ENCODE measurements at regions not wholly inside any gene's neighbourhood (a gene's known extent, or its start where the extent isn't known, plus 50 kb on each side); places are given as distances from the start of the nearest gene placed in this dataset.

DNA sequence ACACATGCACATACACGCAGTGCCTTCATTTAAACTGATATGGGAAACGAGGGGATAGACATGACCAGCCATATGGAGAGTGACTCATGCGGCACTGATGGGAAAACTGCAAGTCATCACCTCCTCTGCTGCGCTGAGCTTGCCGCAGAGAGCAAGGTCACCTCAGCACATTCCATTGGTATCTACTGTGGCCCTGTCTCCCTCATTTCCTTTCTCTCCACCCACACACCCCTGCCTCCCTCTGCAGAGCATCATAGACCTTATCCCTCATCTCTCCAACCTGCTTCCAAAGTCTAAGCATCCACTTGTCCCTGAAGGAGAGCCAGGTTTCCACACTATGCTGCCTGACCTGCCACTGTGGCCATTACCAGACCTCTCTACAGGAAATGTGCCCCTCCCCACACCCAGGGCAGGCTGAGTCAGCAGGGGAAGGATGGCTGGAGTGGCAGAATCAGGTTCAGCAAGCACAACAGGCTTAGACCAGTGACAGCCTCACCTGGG is 116.9 kb upstream of the SNX19 start:
- Mint-ChIP-seq H3K4me3 (no peak overlapping the region), H3K4me1 (no peaks in the 10 kb centered on the region), H3K27me3 (no peaks in the 10 kb centered on the region), H3K27ac (no peak overlapping the region), H3K36me3 (ENCODE audit: low read depth) (no peaks in the 10 kb centered on the region), H3K9me3 (no peaks in the 10 kb centered on the region)
- DNase-seq (no peak), ATAC-seq (no peak)

DNA sequence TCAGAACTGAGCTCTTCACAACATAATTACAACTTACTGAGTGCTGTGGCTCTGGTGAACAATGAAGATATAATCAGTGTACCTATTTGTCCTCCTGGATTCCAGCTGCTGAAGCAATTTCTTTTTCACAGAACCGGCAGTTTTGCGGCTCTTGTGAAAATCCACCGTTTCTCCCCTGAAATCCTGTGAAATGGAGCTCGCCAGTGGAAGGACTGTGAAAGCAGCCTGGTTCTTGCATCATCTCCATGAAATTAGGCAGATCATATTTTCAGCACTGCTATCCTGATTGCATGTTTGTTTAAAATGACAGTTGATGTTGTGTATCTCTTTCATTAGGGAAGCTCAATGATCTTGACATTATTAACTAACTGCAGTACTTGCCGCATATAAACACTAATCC is 120.2 kb upstream of the SNX19 start:
- Mint-ChIP-seq H3K4me3 (no peak overlapping the region), H3K36me3 (ENCODE audit: low read depth) (no peaks in the 10 kb centered on the region), H3K27ac (no peak overlapping the region), H3K27me3 (peaks cover 3% of the 10 kb centered on the region), H3K4me1 (no peaks in the 10 kb centered on the region), H3K9me3 (no peaks in the 10 kb centered on the region)
- DNase-seq (no peak), ATAC-seq (no peak)

DNA sequence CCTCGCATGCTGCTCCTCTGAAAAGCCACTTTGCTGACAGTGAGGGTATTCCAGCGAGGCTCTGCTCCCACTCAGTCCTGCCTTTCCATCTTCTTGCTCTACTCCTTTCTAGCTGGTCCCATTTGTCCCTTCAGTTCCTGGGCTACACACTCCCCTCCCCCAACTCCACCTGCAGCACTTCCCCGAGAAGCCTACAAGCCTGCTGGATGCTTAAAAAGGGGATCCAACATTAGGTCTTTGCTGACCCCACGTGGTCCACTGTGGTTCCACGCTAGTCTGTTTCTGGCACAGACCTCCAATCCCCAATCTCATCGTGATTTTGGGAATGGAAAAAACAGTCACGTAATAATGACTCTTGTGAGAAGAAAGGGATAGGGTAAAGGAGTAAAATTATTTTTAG is 121.6 kb upstream of the SNX19 start:
- DNase-seq (no peak), ATAC-seq (no peak)
- H3K36me3 Mint-ChIP-seq (ENCODE audit: low read depth), result no peaks in the 10 kb centered on the region
- peaks cover 3% of the 10 kb centered on the region for H3K27me3 Mint-ChIP-seq
- no peak overlapping the region for H3K27ac Mint-ChIP-seq
- no peak overlapping the region for H3K4me3 Mint-ChIP-seq
- no peaks in the 10 kb centered on the region for H3K9me3 Mint-ChIP-seq
- H3K4me1 Mint-ChIP-seq, result no peaks in the 10 kb centered on the region

DNA sequence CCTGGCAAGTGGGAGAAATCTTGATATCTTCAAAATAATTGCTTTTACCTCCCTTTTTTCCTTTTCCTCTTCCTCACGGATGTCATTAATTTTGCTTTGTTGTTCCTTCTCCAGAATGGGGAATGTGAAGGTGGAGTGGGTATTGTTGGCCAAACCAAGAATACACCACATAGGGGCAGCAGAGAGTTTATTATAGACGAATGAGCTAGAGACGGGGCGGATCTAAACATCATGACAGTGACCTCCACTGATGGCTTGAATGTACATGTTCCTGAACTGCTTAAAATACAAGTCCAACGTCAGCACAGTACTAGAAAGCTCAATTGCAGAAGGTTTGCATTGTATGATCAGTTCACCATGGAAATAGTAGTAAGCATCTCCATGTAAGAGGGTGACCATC is 122.3 kb upstream of the SNX19 start:
- Mint-ChIP-seq H3K4me1 (no peaks in the 10 kb centered on the region), H3K27me3 (peaks cover 3% of the 10 kb centered on the region), H3K9me3 (no peaks in the 10 kb centered on the region), H3K36me3 (ENCODE audit: low read depth) (no peaks in the 10 kb centered on the region), H3K27ac (no peak overlapping the region), H3K4me3 (no peak overlapping the region)
- DNase-seq, result no peak
- ATAC-seq, result no peak

DNA sequence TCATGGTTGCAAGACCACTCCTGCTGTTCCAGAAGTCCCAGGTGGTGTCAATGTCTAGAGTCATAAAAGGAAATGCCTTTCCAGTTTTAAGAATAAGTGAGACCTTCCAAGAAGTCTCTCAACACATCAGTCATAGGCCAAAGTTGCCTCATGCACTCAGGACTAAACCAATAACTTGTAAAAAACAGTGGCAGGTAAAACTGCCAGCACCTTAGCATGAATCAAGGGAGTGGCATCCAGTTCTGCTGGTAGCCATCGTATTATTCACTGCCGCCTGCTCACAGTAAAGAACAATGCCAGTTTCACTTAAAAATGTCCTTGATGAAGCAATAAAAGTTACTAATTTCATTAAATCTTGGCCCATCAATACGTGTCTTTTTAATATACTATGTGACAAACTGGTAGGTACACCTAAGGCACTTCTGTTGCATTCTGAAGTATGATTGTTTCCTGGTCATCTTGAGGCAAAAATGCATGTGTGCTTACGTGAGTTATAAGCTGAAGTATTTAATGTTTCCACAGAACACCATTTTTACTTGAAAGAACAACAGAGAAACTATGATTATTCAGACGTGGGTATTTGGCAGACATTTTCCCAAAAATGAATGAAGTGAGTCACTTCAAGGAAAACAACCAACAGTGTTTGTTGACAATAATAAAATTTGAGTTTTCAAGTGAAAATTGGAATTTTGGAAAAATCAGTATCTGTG is 125.2 kb upstream of the SNX19 start:
- peaks cover 3% of the 10 kb centered on the region for H3K27me3 Mint-ChIP-seq
- H3K4me1 Mint-ChIP-seq, result no peaks in the 10 kb centered on the region
- no peak for ATAC-seq
- DNase-seq, result no peak
- H3K36me3 Mint-ChIP-seq (ENCODE audit: low read depth), result no peaks in the 10 kb centered on the region
- H3K4me3 Mint-ChIP-seq, result no peak overlapping the region
- H3K9me3 Mint-ChIP-seq, result no peaks in the 10 kb centered on the region
- no peak overlapping the region for H3K27ac Mint-ChIP-seq

DNA sequence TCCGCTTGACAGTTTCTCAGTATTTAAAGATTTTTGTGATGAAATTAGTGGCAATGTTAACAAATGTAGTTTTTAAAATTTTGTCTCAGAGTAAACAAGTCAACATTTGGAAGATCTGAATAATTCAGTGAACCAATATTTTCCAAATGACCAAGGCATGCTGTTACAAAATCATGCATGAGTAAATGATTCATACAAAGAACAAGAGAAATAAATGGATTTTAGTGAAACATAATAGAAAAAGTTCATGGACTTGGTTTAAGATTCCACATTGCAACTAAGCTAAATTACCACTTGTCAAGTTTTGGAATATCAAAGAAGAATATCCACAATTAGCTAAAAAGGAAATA is 125.7 kb upstream of the SNX19 start:
- Mint-ChIP-seq H3K27me3 (peaks cover 3% of the 10 kb centered on the region), H3K9me3 (peaks cover 3% of the 10 kb centered on the region)

DNA sequence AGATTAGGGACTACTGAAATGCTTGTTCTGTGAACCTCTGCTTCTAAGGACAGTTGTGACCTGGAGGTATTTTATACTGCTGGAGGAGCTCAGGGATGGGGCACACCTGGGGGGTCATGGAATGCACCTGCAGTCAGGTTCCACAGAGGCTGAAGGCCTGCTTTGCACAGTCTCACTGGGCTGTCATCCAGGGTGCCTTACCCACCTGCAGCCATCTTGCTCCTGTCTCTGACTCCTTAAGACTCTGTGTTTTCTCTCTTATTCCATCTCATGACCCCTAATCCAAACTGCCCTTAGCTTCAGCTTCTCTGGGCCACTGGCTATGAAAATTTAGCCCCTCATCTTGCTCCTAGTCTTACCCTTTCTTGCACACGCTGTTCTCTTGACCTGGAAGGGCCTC is 127.0 kb upstream of the SNX19 start:
- H3K4me1 Mint-ChIP-seq, result no peaks in the 10 kb centered on the region
- DNase-seq (no peak), ATAC-seq (no peak)
- H3K4me3 Mint-ChIP-seq, result no peak overlapping the region
- peaks cover 3% of the 10 kb centered on the region for H3K27me3 Mint-ChIP-seq
- peaks cover 3% of the 10 kb centered on the region for H3K9me3 Mint-ChIP-seq
- H3K36me3 Mint-ChIP-seq (ENCODE audit: low read depth), result no peaks in the 10 kb centered on the region
- no peak overlapping the region for H3K27ac Mint-ChIP-seq

More for the DNA sequence above, 125.7 kb upstream of the SNX19 start:
- DNase-seq (no peak), ATAC-seq (no peak)
- Mint-ChIP-seq H3K4me3 (no peak overlapping the region), H3K4me1 (no peaks in the 10 kb centered on the region), H3K36me3 (ENCODE audit: low read depth) (no peaks in the 10 kb centered on the region), H3K27ac (no peak overlapping the region)

DNA sequence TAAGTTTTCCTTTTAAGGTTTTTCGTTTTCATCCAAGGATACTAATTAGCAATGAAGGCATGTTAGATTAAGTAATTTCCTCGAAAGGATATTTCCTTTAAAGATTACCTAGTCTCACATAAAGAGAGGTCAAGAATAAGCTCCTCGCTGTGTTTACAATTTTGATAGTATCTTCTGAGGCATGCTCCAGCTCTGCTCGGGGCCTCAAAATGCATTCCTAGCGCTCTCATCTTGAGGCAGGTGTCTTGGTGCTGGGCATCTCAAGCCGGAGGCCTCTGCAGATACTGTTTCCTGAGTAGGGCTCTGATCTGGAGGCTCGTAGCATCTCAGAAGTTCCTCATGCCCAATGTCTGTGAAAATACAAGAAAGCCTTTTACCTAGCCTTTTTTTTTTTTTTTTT is 128.6 kb upstream of the SNX19 start:
- DNase-seq, result no peak
- no peak overlapping the region for H3K4me3 Mint-ChIP-seq
- no peaks in the 10 kb centered on the region for H3K36me3 Mint-ChIP-seq (ENCODE audit: low read depth)
- no peak for ATAC-seq
- H3K4me1 Mint-ChIP-seq, result no peaks in the 10 kb centered on the region
- H3K27me3 Mint-ChIP-seq, result no peaks in the 10 kb centered on the region
- peaks cover 3% of the 10 kb centered on the region for H3K9me3 Mint-ChIP-seq
- no peak overlapping the region for H3K27ac Mint-ChIP-seq

DNA sequence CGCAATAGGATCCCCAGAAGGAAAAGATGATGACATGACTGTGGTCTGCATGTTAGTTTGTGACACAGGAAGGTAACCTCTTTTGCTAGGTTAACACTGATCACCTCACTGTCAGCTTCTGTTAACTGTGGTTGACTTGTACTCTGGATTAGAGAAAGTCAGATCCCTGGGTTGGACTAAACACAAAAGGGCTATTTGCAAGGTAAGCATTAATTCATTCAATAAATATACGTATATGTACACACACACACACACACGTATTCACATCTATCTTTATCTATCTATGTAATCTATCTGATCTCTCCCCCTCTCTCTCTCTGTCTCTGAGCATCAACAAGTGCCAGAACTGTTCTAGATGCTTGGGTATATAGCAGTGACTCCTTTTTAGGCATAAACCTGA is 136.1 kb upstream of the SNX19 start:
- ATAC-seq (no peak), DNase-seq (no peak)
- Mint-ChIP-seq H3K4me3 (no peak overlapping the region), H3K36me3 (ENCODE audit: low read depth) (no peaks in the 10 kb centered on the region), H3K4me1 (no peaks in the 10 kb centered on the region), H3K27me3 (peaks cover 2% of the 10 kb centered on the region), H3K9me3 (no peaks in the 10 kb centered on the region), H3K27ac (no peak overlapping the region)

DNA sequence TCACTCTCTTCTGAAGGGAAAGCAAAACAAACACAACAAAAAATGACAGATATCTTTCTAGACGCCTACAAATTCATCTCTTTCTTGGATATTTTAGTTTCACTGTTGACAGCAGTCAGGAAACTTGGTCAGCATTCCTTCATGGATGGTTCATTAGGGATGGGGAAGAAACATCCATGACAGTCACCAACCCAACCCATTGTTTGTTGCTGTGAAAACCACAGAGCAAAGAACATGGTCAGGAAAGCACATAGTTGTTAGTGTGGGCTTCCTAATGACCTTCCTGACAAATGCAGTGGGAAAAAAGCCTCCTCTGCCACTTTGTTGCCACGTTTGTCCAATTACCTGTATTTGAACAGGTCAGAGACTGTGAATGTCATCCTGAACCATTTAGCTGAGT is 139.8 kb upstream of the SNX19 start:
- peaks cover 5% of the 10 kb centered on the region for H3K27me3 Mint-ChIP-seq
- H3K27ac Mint-ChIP-seq, result no peak overlapping the region
- no peaks in the 10 kb centered on the region for H3K4me1 Mint-ChIP-seq
- DNase-seq (no peak), ATAC-seq (no peak)
- H3K36me3 Mint-ChIP-seq (ENCODE audit: low read depth), result no peaks in the 10 kb centered on the region
- no peak overlapping the region for H3K4me3 Mint-ChIP-seq
- H3K9me3 Mint-ChIP-seq, result no peaks in the 10 kb centered on the region

DNA sequence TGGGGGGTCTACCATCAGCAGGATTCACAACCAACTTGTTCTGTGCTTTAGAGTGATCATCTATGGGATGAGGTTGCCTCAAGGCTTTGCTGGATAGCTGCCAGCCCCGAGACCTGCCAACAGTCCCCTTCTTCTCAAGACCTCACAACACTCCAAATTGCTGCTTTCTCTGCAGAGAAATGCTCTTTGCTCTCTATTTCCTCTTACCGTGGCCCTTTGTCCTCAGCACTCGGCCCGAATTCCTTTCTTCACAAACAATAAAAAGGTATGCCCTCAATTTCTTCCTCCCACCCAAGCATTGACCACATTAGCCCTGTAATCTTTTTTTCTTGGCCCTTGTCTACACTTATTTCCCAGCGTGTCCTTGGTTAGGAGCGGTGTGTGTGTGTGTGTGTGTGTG is 147.4 kb upstream of the SNX19 start:
- peaks cover 7% of the 10 kb centered on the region for H3K27me3 Mint-ChIP-seq
- no peak for DNase-seq
- no peaks in the 10 kb centered on the region for H3K4me1 Mint-ChIP-seq
- H3K27ac Mint-ChIP-seq, result no peak overlapping the region
- no peaks in the 10 kb centered on the region for H3K9me3 Mint-ChIP-seq
- H3K36me3 Mint-ChIP-seq (ENCODE audit: low read depth), result no peaks in the 10 kb centered on the region
- H3K4me3 Mint-ChIP-seq, result no peak overlapping the region
- no peak for ATAC-seq

DNA sequence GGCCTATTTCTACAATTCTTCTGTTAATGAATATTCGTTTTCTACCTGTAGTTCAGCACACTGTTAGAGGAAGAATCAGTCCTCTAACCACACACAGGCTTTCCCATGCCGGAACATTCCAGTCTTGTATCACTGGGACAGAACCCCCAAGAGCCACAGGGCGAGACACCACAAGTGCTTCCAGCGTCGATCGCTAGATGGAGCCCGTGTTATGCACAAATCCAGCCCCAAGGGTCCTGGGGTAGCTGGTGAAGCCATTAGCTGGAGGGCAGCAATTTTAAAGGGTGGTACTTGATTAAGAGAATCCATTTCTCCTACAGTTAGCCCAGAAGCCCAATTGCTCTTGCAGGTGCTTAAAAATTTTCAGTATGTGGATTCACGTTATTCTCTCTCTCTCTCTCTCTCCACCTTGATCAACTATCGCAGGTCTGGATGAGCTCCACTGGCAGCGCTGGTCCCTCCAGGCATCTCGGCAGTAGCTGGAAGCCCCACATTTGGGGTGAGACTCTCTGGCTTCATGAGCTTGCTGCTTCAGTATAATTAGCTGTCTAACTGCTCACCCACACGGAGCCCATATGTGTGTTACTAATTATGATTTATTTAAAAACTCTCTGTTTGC is 148.2 kb upstream of the SNX19 start:
- H3K4me3 Mint-ChIP-seq, result no peak overlapping the region
- DNase-seq (peak; percentile 44), ATAC-seq (peak; percentile 57)
- H3K4me1 Mint-ChIP-seq, result no peaks in the 10 kb centered on the region
- H3K9me3 Mint-ChIP-seq, result no peaks in the 10 kb centered on the region
- H3K36me3 Mint-ChIP-seq (ENCODE audit: low read depth), result no peaks in the 10 kb centered on the region
- no peak overlapping the region for H3K27ac Mint-ChIP-seq
- H3K27me3 Mint-ChIP-seq, result peaks cover 7% of the 10 kb centered on the region

DNA sequence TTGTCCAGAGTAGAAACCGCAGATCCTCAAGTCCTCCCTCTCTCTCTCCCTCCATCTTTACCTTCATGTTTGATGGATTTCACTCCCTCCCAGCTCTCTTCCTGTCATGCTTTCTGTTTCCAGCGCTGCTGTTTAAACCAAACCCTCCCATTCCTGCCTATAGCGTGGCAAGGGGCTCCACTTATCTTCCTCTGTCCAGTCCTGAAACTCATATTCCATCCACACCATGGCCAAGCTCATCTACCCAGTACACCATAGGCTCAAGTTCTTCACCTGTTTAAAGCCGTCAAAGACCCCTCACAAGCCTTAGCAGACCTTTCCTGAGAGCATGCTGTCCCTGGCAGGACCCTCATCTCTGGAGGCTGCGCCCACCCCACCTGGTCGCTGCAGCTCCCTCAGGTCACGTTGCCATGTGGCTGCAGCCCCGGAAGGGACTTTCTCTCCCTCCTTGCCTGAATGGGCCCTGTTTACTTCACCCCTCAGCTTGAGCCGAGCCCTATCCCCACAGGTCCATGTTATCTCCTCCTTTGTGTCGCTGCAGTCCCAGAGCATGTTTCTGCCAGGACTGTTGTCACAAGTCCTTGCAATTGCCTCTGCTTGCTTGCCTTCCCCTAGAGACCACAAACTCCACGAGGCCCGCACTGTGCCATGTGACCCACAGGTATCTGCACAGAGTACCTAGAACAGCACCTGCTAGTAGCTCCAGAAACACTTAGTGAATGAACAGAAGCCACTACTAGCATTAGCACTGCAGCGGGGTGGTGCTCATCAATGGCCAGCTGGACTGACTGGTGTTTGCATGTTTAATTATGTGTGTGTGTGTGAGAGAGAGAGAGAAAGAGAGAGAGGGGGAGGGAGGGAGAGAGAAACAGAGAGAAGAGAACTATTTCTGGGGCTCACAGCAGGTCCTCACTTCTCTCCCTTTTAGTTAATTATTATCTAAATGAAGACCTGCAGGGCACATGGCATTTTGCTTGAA is 149.4 kb upstream of the SNX19 start:
- H3K27ac Mint-ChIP-seq, result no peak overlapping the region
- H3K4me1 Mint-ChIP-seq, result no peaks in the 10 kb centered on the region
- no peak for DNase-seq
- no peak for ATAC-seq
- H3K36me3 Mint-ChIP-seq (ENCODE audit: low read depth), result no peaks in the 10 kb centered on the region
- H3K4me3 Mint-ChIP-seq, result no peak overlapping the region
- peaks cover 7% of the 10 kb centered on the region for H3K27me3 Mint-ChIP-seq
- no peaks in the 10 kb centered on the region for H3K9me3 Mint-ChIP-seq

DNA sequence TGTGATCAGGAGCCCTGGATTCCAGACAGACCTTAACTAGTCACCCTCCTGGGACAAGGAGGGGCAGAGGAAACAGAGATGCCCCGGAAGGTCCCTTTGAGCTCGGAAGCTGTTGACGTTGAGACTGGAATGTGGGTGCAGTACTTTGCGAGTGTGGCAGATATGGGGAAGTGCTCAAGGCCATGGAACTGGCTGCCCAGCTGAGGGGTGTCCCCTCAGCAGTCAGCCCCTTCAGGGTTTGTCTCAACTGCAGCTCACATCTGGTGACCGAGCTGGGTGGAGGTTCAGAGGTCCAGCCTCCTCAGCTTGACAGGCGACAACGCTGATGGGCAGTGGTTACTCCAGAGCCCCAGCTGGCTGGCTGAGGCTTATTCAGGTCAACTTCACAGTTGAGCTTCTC is 150.3 kb upstream of the SNX19 start:
- ATAC-seq (no peak), DNase-seq (no peak)
- Mint-ChIP-seq H3K4me1 (no peaks in the 10 kb centered on the region), H3K9me3 (no peaks in the 10 kb centered on the region), H3K36me3 (ENCODE audit: low read depth) (no peaks in the 10 kb centered on the region), H3K27ac (no peak overlapping the region), H3K27me3 (peaks cover 7% of the 10 kb centered on the region), H3K4me3 (no peak overlapping the region)

DNA sequence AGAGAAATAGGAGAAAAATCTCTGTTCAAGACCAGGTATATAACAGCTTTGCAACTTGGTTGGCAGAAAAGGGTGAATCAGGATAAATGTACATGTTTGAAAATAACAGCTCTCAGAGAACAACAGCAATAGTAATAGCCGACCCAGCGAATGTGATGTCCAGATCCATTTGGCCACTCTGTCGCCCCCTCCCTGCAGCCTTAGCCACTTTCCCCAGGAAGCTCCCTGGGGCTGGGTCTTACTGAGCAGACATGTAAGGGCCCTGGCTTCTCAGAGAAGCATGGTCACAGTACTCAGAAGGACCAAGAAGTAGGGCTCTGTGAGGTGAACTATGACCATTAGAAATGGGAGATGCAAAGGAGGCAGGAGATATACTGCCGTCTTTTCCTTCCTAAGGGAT is 154.1 kb upstream of the SNX19 start:
- H3K4me3 Mint-ChIP-seq, result no peak overlapping the region
- DNase-seq (no peak), ATAC-seq (no peak)
- no peaks in the 10 kb centered on the region for H3K36me3 Mint-ChIP-seq (ENCODE audit: low read depth)
- H3K4me1 Mint-ChIP-seq, result no peaks in the 10 kb centered on the region
- H3K27me3 Mint-ChIP-seq, result peaks cover 3% of the 10 kb centered on the region
- H3K27ac Mint-ChIP-seq, result no peak overlapping the region
- H3K9me3 Mint-ChIP-seq, result no peaks in the 10 kb centered on the region

Measured in activated naive CD8-positive, alpha-beta T cell treated with anti-CD3 and anti-CD28 coated beads, Interleukin-2, amount 50 U/mL, for 24 hours (primary cell).